HCT116 (cell line): ENCODE measurements at regions not wholly inside any gene's neighbourhood (a gene's known extent, or its start where the extent isn't known, plus 50 kb on each side); places are given as distances from the start of the nearest gene placed in this dataset.

Experiments used
- ATAC-seq: fragments of 200-7000 bp; cut with Tn5 transposase; 2 replicates; pipeline ENCODE4 v1.9.1; 2020; ENCODE audit warnings: mild to moderate bottlenecking, moderate library complexity
- BruUV-seq: library from RNA; stranded (reverse); fragments of 400-500 nt; replicated peaks from 2 replicates; lab custom pipeline; 2021; lab: Mats Ljungman, UMichigan
- CTCF ChIA-PET: fragments of 300-600 bp; sonication (Branson Sonifier 250); formaldehyde crosslinking; loops from one replicate; lab custom pipeline; 2021; ENCODE audit warnings: antibody characterized with exemption; lab: Charles Lee
- POLR2A ChIA-PET: fragments of 300-600, 350-600 bp; sonication (Branson Sonifier 250); formaldehyde crosslinking; loops from one replicate; lab custom pipeline; 2021; ENCODE audit warnings: antibody characterized with exemption; lab: Charles Lee
- RAD21 ChIA-PET, 2 experiments: fragments of 300-600 bp; sonication (Branson Sonifier 250); formaldehyde crosslinking; loops; one replicate each; lab custom pipeline; 2023; ENCODE audit warnings: low total read pairs in 2 of 2; ENCODE audit not compliant: uncharacterized antibody in 2 of 2, unreplicated experiment in 2 of 2, low non-redundant PET in 1 of 2; lab: Charles Lee
- DNase-seq: peaks from one replicate; pipeline ENCODE4 v3.0.0-alpha.2; 2010; ENCODE audit warnings: low read depth, low spot score
- H2AFZ ChIP-seq: fragments of 200-600 bp; shearing (Covaris generic), sonication (generic); 2 replicates; pipeline ENCODE4 v1.6.1; 2017; ENCODE audit warnings: low read depth, mixed run types, mixed read lengths, antibody characterized with exemption, low read length; ENCODE audit not compliant: poor library complexity, severe bottlenecking
- H3K27ac ChIP-seq: 2 replicates; pipeline ENCODE4 v1.5.1; 2012; ENCODE audit warnings: low read depth, low read length
- H3K27me3 ChIP-seq: fragments of 200-600 bp; sonication (generic); 2 replicates; pipeline ENCODE4 v1.6.1; 2016; ENCODE audit warnings: mixed run types, low read length, mixed read lengths; ENCODE audit not compliant: insufficient read depth
- H3K36me3 ChIP-seq, 2 experiments: fragments of 200-500 bp in 1 of 2; fragments of 200-600 bp in 1 of 2; sonication (Bioruptor generic) in 1 of 2; sonication (generic) in 1 of 2; 2 replicates each; pipeline versions ENCODE4 v1.5.1 to v1.6.1; 2014 to 2016; ENCODE audit warnings: low read length in 2 of 2, inconsistent platforms in 1 of 2, mixed read lengths in 1 of 2, mixed run types in 1 of 2; ENCODE audit not compliant: insufficient read depth in 2 of 2, control insufficient read depth in 1 of 2
- H3K4me1 ChIP-seq, 2 experiments: fragments of 200-600 bp in 1 of 2; sonication (generic) in 1 of 2; 2 replicates each; pipeline versions ENCODE4 v1.5.1 to v1.6.1; 2012 to 2017; ENCODE audit warnings: low read length in 2 of 2, inconsistent platforms in 1 of 2, mild to moderate bottlenecking in 1 of 2, mixed read lengths in 1 of 2, mixed run types in 1 of 2, moderate library complexity in 1 of 2; ENCODE audit not compliant: insufficient read depth in 2 of 2, control insufficient read depth in 1 of 2
- H3K4me2 ChIP-seq: fragments of 200-600 bp; sonication (generic); 2 replicates; pipeline ENCODE4 v1.6.1; 2017; ENCODE audit warnings: mixed run types, low read length, mixed read lengths
- H3K4me3 ChIP-seq, 2 experiments: fragments of 200-600 bp in 1 of 2; sonication (generic) in 1 of 2; replicated peaks in 1 of 2; 2 replicates each; pipeline ENCODE4 v1.5.1; 2011 to 2016; ENCODE audit warnings: low read length in 2 of 2, control low read depth in 1 of 2, low read depth in 1 of 2, mild to moderate bottlenecking in 1 of 2, mixed read lengths in 1 of 2, mixed run types in 1 of 2
- H3K79me2 ChIP-seq: fragments of 200-600 bp; sonication (generic); 2 replicates; pipeline ENCODE4 v1.6.1; 2017; ENCODE audit warnings: mild to moderate bottlenecking, mixed run types, low read length, moderate library complexity, mixed read lengths; ENCODE audit not compliant: insufficient read depth
- H3K9ac ChIP-seq: fragments of 200-600 bp; sonication (generic); 2 replicates; pipeline ENCODE4 v1.6.1; 2016; ENCODE audit warnings: low read length, mixed read lengths
- H3K9me2 ChIP-seq: fragments of 200-600 bp; sonication (generic), shearing (Covaris generic); 2 replicates; pipeline ENCODE4 v1.6.1; 2017; ENCODE audit warnings: mixed run types, mild to moderate bottlenecking, moderate library complexity; ENCODE audit not compliant: insufficient read depth
- H3K9me3 ChIP-seq, 2 experiments: fragments of 200-500 bp in 1 of 2; fragments of 200-600 bp in 1 of 2; sonication (Bioruptor generic) in 1 of 2; sonication (generic) in 1 of 2; 2 replicates each; pipeline ENCODE4 v1.6.1; 2014 to 2017; ENCODE audit warnings: low read length in 2 of 2, mixed read lengths in 2 of 2, inconsistent platforms in 1 of 2, low read depth in 1 of 2, mild to moderate bottlenecking in 1 of 2, mixed run types in 1 of 2, moderate library complexity in 1 of 2; ENCODE audit not compliant: control insufficient read depth in 1 of 2, insufficient read depth in 1 of 2
- H4K20me1 ChIP-seq: fragments of 200-600 bp; sonication (generic), shearing (Covaris generic); 2 replicates; pipeline ENCODE4 v1.6.1; 2017; ENCODE audit warnings: mixed run types, mild to moderate bottlenecking, moderate library complexity; ENCODE audit not compliant: insufficient read depth
- CBX3 ChIP-seq: IDR thresholded peaks from 2 replicates; pipeline ENCODE4 v1.6.1; 2012; ENCODE audit warnings: low read depth
- CEBPB ChIP-seq: IDR thresholded peaks from 2 replicates; pipeline ENCODE4 v1.6.1; 2012; ENCODE audit warnings: low read depth
- ELF1 ChIP-seq: IDR thresholded peaks from 2 replicates; pipeline ENCODE4 v1.6.1; 2012; ENCODE audit warnings: low read depth, borderline replicate concordance
- EZH2 ChIP-seq: fragments of 200-600 bp; sonication (generic); IDR thresholded peaks from 2 replicates; pipeline ENCODE4 v1.6.1; 2017; ENCODE audit warnings: antibody characterized with exemption, mixed run types
- FOSL1 ChIP-seq: IDR thresholded peaks from 2 replicates; pipeline ENCODE4 v1.6.1; 2012; ENCODE audit warnings: low read depth
- POLR2A ChIP-seq: IDR thresholded peaks from 2 replicates; pipeline ENCODE4 v1.7.0; 2011; ENCODE audit warnings: borderline replicate concordance; ENCODE audit not compliant: insufficient read depth, insufficient read length; ENCODE audit errors: extremely low read depth
- RAD21 ChIP-seq: IDR thresholded peaks from 2 replicates; pipeline ENCODE4 v1.6.1; 2012; ENCODE audit warnings: low read depth, mild to moderate bottlenecking
- SIN3A ChIP-seq: IDR thresholded peaks from 2 replicates; pipeline ENCODE4 v1.6.1; 2012; ENCODE audit warnings: low read depth
- SRF ChIP-seq: IDR thresholded peaks from 2 replicates; pipeline ENCODE4 v1.6.1; 2012; ENCODE audit warnings: low read depth
- TCF7L2 ChIP-seq: IDR thresholded peaks from 2 replicates; pipeline ENCODE4 v1.7.0; 2011; ENCODE audit warnings: borderline replicate concordance, inconsistent platforms; ENCODE audit not compliant: insufficient read depth, insufficient read length; ENCODE audit errors: extremely low read depth
- ZBTB33 ChIP-seq: IDR thresholded peaks from 2 replicates; pipeline ENCODE4 v1.6.1; 2011; ENCODE audit warnings: mild to moderate bottlenecking, low read length, moderate library complexity; ENCODE audit not compliant: insufficient replicate concordance; ENCODE audit errors: extremely low read depth
- ZFX ChIP-seq: fragments of 450-650 bp; IDR thresholded peaks from 2 replicates; pipeline ENCODE4 v1.6.1; 2017
- ZNF274 ChIP-seq: fragments of 200-500 bp; sonication (Bioruptor generic); IDR thresholded peaks from 2 replicates; pipeline ENCODE4 v1.6.1; 2014; ENCODE audit warnings: mild to moderate bottlenecking, low read depth, low read length, inconsistent platforms
- intact Hi-C: fragments of 100-400 bp; cut with micrococcal nuclease; formaldehyde crosslinking; loops from 2 replicates; pipeline ENCODE4 v1.10.0; 2022
- TF ChIP-seq, protein P1 (sequence below), 3 experiments: fragments of 200-600 bp in 1 of 3; sonication (generic) in 1 of 3; IDR thresholded peaks in 2 of 3; conservative IDR thresholded peaks in 1 of 3; 2 replicates each; pipeline ENCODE4 v1.5.1; 2012 to 2017; ENCODE audit warnings: low read depth in 2 of 3, low read length in 2 of 3, antibody characterized with exemption in 1 of 3, borderline replicate concordance in 1 of 3, control low read depth in 1 of 3, mild to moderate bottlenecking in 1 of 3, mixed read lengths in 1 of 3, mixed run types in 1 of 3, moderate library complexity in 1 of 3; ENCODE audit not compliant: insufficient read depth in 1 of 3
- TF ChIP-seq, protein P2 (sequence below): IDR thresholded peaks from 2 replicates; pipeline ENCODE4 v1.6.1; 2012

DNA sequence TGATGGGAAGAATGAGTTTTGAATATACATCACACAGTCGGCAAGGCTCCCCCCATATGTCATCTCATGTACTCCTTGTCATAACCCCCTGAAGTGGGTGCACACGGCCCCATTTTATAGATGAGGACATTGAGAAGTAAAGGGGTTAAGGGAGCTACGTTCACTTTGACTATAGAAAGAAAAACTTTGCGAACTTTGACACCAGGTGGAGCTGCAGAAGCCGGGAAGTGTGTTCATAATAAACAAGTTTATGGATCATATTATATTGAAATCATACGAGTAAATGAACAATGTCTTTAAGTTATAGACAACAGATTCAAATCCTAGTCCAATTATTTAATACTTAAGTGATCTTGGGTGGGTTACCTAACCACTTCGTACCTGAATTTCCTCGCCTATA is 203.8 kb upstream of the PITX2 start:
- Histone ChIP-seq H4K20me1 (no peaks in the 10 kb centered on the region), H3K9me2 (no peaks in the 10 kb centered on the region), H3K36me3 (no peaks in the 10 kb centered on the region), H2AFZ (no peak overlapping the region), H3K4me2 (no peak overlapping the region), H3K27me3 (no peaks in the 10 kb centered on the region), H3K9ac (no peak overlapping the region), H3K27ac (no peak overlapping the region), H3K79me2 (no peaks in the 10 kb centered on the region), H3K4me1 (peaks cover 0 to 12% of the 10 kb centered on the region in 2 experiments; a peak in 2 of 4 replicates), H3K9me3 (no peaks in the 10 kb centered on the region), H3K4me3 (no peak overlapping the region)
- CTCF ChIA-PET = interaction anchor here (0.9 to 1.3 kb wide), 2 partner anchors 12 to 132 kb away, joined by 4 read pairs; no protein-coding TSS in a partner anchor
- intact Hi-C loops = no loop called here
- ATAC-seq (no peak), DNase-seq (no peak)
- TF ChIP-seq, protein P1, sequence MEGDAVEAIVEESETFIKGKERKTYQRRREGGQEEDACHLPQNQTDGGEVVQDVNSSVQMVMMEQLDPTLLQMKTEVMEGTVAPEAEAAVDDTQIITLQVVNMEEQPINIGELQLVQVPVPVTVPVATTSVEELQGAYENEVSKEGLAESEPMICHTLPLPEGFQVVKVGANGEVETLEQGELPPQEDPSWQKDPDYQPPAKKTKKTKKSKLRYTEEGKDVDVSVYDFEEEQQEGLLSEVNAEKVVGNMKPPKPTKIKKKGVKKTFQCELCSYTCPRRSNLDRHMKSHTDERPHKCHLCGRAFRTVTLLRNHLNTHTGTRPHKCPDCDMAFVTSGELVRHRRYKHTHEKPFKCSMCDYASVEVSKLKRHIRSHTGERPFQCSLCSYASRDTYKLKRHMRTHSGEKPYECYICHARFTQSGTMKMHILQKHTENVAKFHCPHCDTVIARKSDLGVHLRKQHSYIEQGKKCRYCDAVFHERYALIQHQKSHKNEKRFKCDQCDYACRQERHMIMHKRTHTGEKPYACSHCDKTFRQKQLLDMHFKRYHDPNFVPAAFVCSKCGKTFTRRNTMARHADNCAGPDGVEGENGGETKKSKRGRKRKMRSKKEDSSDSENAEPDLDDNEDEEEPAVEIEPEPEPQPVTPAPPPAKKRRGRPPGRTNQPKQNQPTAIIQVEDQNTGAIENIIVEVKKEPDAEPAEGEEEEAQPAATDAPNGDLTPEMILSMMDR (IDR thresholded peaks at IDR 0.05 in 2 of 3, conservative IDR thresholded peaks at IDR 0.05 in 1 of 3; ENCODE audit: borderline replicate concordance in 1 of 3, insufficient read depth in 1 of 3, low read depth in 2 of 3, low read length in 2 of 3) = 0 out of 6 replicates have a peak, but pooled peaks of 1 of the 3 experiments have one; percentile 9
- TF ChIP-seq EZH2 (no peak), RAD21 (peak; percentile 22; the same call in 1 of the 2 replicates)
- POLR2A ChIA-PET = no interaction called here
- BruUV-seq = no TSS peak
- RAD21 ChIA-PET = no interaction called here

- DNase-seq (no peak), ATAC-seq (no peak)
- Histone ChIP-seq H3K4me3 (no peak overlapping the region), H3K9ac (no peak overlapping the region), H3K36me3 (no peaks in the 10 kb centered on the region), H2AFZ (peak overlapping the region; percentile 22), H3K9me3 (no peaks in the 10 kb centered on the region), H3K27me3 (no peaks in the 10 kb centered on the region), H4K20me1 (no peaks in the 10 kb centered on the region), H3K4me2 (0 out of 2 replicates have a peak overlapping the region, but pooled peaks have one; percentile 9), H3K79me2 (no peaks in the 10 kb centered on the region), H3K9me2 (no peaks in the 10 kb centered on the region), H3K27ac (no peak overlapping the region), H3K4me1 (peaks cover 0 to 8% of the 10 kb centered on the region in 2 experiments; a peak in 1 of 4 replicates)
- ChIA-PET RAD21 (no interaction called here), POLR2A (no interaction called here), CTCF (no interaction called here)
- intact Hi-C loops = no loop called here
- BruUV-seq = no TSS peak
- no peak for TF ChIP-seq CBX3
- no peak for TF ChIP-seq ZBTB33
- TF ChIP-seq CEBPB = no peak
- TF ChIP-seq ZNF274 = no peak
- no peak for TF ChIP-seq ELF1
- no peak for TF ChIP-seq ZFX
- no peak for TF ChIP-seq SRF
- TF ChIP-seq POLR2A = no peak
- no peak for TF ChIP-seq EZH2
- TF ChIP-seq SIN3A = no peak
- no peak for TF ChIP-seq TCF7L2
- no peak for TF ChIP-seq FOSL1
- TF ChIP-seq, protein P2, sequence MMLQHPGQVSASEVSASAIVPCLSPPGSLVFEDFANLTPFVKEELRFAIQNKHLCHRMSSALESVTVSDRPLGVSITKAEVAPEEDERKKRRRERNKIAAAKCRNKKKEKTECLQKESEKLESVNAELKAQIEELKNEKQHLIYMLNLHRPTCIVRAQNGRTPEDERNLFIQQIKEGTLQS = no peak
Measured at GRCh38 chr4:110830461-110830860, 207.6 kb upstream of the PITX2 start.
